ENCODE measurements at regions not wholly inside any gene's neighbourhood (a gene's known extent, or its start where the extent isn't known, plus 50 kb on each side); places are given as distances from the start of the nearest gene placed in this dataset.
"Not testable (repeated sequence)": the region's sequence is repeated elsewhere in the genome, so short reads cannot be mapped to it uniquely, and the experiment has no call there.

DNA sequence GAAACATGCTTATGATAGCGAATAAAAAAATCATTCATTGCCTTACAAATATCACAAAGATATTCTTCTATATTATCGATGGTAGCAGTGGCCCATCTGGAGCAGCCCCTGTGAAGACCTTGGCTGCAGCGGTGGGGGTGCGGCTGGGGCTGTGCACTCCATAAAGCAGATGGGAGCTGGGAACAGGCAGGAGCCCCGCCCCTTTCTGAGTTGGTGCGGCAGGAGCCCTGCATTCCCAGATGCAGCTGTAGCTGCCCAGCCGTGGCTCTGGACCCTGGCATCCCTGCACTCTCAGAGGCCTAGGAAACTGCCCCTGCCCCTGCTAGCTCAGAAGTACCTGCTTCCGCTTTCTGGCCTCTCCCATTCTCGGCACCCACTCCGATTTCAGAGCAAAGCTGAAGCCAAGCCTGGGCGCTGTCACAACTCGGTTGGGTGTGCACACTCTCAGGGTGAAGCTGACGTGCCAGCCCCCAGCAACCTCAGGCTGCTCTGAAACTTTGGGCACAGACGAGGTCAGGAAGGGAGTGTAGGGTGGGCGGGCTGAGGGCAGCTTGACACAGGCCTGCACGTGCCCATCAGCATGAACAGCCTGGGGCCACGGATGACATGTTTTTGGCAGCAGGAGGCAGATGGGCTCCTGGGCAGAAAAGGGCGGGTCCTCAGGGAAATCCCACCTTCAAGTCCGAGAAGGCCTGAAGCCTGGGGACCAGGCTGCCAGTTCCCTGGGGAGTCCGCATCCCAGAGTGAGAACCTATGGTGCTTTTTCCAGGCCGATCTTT, 1440.8 kb upstream of the ACO1 start:
- no peak for DNase-seq

DNA sequence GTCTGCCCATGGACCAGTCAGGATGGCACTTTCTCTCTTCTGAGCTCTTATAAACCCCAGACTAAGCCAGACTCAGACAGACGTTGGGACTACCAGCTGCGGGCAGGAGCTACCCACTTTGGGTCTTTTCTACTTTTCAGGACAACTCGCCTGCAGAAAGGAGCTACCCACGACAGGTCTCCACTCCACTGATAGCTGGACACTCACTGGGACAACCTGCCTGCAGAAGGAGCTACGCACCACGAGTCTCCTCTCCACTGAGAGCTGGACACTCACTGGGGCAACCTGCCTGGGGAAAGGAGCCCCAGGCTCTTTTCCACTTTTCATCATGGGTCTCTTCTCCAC, 1440.2 kb upstream of the ACO1 start:
- no peak for DNase-seq

DNA sequence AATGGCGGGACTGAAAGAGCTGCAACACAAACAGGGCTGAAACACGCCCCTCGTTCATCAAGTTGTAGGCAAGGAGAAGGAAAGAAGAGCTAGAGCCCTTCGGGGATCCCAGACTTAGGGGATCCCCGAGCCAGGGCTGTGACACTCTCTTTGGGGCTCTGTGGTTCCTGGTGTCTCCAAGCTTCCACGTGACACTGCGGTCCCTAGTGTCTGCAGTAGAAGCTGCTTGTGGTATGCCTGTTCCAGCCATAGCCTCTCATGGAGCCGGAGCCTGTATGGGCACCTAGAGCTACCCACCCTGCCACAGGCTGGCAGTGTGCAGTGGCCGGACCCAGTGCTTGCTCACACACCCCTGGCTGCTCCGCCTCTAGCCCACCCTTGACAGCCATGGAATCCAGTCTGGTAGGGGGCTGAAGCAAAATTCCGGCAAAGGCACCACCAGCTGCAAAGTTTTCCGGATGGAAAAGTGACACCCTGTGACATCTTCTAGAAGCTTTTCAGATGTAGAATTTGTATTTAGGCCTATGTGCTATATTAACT, 1439.6 kb upstream of the ACO1 start:
- no peak for DNase-seq

DNA sequence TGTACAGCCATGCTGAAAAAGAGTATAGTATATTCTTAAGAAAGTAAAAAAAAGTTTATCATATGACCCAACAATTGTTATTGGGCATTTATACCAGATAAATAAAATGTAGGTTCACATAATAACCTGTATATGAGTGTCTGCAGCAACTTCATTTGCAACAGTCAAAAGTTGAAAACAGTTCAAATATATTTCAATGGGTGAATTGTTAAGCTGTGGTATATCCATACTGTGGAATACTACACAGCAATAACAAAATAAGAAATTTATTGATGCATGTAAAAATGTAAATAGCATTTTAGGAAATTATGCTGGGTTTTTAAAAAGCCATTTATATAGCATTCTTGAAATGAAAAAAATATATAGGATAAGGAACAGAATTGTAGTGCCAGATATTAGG, 1420.1 kb upstream of the ACO1 start:
- DNase-seq = no peak

DNA sequence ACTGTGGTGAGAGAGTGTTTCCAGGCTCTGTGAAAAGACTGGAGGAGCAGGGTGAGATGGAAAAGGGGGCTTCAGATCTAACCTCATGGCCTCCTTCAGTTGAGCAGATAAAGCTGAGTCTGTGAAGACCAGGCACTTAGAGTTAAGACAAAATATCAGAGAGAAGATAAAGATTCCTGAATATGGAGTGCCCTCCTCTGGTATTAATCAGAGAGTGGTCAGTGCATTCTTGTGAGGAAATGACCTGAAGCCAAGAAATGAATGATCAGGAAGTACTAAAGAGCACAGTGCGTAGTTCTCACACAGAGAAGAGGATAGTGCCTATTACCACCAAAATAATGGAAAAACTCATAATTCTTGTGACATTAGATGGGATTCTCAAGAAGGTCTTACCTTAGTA, 1417.0 kb upstream of the ACO1 start:
- DNase-seq = no peak

DNA sequence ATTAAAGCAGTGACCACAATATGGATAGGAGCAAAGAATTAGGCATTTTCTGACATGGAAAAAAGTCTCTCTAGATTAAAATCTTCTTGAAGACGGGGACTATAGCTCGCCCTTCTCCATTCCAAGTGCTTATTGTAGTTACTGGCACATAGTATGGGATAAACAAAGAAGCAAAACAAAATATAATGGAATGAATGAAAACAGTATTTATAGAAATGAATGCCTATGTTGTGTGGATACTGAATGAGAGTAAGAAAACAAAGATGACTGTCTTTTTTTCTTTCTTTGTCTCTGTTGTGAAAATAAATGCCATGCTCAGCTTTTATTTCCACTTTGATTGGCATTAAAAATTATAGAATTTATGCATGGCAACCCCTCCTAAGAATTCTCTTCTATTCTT, 1414.3 kb upstream of the ACO1 start:
- no peak for DNase-seq

DNA sequence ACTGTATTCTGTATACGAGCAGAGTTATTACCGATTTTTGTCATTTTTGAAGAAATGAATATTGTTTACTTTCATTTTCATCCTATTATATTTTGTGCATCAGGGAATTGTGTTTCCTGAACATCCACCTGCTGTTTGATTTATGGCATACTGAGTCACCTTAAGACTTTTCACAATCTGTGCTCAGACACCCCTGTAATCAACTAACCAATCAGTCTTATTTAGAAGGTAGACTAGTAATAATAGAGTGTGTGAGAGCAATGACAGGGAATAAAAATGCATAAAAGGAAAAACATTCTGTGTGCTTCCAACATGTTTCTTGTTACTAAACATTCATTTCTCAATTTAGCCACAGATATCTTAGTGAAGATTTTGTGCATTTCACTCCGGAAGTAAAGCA, 1413.6 kb upstream of the ACO1 start:
- no peak for DNase-seq

DNA sequence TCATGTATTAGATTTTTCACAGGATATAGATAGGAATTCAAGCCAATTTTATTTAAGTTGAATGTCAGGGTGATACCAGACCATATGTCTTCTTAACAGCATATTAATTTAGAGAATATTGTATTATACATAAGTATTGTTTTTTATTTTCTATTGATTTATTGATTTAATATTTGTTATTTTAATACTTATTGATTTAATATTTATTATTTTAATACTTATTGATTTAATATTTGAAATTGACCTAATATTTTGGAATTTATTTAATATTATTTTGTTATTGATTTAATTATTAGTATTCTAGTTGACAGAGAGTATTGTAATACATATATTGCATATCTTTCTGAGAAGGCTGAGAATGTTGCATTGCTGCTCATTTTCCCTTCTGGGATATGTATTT, 1411.8 kb upstream of the ACO1 start:
- DNase-seq = no peak

DNA sequence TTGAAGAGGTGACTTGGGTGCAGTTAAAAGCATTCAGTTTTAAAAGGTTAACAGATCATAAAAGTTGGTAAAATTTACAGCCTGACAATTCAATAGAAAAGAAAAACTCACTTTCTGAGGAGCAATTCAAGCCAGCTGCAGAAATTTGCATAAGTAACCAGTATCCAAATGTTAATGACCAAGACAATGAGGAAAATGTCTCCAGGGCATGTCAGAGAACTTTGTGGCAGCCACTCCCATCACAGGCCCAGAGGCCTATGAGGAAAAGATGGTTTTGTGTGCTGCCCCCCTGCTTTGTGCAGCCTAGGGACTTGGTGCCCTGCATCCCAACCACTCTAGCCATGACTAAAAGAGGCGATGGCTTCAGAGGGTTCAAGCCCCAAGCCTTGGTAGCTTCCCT, 1406.5 kb upstream of the ACO1 start:
- DNase-seq = no peak

DNA sequence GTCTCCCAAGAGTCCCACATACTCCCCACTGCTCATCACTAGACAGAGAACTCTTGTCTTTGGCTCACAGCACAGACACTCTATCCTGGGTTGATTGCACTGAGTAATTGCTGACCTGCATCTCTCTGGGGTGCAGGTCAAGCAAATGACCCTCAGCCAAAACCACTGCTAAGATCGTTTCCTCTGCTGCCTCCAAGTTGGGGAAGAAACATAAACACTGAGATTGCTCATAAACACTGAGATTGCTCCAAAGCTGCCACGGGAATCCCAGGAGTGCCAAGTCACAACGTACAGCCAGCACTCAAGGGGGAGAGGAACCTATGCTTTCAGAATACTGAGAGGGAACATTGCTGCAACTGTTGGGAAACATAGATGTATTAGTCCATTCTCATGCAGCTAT, 1402.1 kb upstream of the ACO1 start:
- no peak for DNase-seq

DNA sequence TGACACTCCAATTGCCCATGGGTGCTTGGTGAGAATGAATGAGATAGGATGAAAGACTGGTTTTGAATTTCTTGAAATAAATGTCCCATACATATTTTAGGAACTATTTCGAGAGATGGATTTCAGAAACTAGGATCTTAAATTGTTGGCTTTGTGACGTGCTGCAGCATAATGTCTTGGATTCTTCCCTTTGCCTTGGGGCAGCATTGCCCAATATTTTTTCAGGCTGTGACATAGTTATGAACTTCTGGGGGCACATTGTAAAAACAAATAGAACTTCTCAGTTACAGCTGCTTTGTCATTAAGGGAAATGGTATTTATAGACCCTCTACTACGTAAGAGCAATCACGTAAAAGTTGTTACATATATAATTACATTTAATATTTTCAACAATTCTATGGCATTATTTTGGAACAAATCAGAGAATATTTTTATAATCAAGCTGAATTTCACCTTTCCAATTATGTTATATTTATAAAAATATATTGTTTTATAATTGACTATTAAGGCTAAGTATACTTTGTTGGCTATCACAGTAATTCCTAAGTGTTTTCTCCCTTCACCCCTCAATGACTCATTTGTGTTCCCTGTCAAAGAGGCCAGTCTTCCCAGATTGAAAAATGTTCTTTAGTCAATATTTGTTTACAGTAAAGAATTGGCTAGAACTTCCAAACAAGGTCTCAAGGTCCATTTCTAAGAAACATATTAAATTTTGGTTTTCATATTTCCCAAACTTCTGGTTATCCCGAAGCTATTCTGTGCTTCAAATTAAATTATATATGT, 1388.3 kb upstream of the ACO1 start:
- DNase-seq = no peak

DNA sequence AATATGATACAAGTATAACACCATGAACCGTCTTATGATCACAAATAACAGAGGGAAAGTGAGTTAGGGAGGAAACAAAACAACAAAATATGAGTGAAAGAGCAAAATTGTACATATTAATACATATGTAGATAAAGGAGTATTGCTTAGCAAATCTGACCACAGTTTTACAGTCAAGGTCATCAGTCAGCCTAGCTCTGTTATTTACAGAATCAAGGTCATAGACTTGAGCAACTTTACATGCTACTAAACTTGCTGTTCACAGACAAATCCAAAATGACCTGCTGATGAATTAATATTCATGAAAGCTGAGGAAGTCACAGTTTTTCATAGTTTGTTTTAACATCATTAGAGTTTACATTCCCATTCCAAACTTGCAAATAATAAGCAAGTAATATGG, 1387.7 kb upstream of the ACO1 start:
- no peak for DNase-seq

DNA sequence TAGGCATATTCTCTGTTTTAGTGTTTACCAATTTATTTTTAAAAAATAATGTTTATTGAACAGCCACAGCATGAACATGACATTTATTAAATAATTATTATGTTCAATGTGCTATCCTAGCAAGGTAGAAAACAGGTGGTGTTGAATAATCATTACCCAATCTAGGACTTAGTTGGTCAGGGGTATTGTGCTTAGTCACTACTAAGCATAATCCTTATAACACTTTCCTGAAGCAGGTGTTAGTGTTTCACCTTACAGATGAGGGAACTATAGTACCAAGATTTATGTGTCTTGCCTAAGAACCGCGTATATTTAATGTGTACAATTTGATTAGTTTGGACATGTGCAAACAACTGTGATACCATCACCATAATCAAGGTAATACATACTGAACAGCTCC, 1387.2 kb upstream of the ACO1 start:
- DNase-seq = no peak

DNA sequence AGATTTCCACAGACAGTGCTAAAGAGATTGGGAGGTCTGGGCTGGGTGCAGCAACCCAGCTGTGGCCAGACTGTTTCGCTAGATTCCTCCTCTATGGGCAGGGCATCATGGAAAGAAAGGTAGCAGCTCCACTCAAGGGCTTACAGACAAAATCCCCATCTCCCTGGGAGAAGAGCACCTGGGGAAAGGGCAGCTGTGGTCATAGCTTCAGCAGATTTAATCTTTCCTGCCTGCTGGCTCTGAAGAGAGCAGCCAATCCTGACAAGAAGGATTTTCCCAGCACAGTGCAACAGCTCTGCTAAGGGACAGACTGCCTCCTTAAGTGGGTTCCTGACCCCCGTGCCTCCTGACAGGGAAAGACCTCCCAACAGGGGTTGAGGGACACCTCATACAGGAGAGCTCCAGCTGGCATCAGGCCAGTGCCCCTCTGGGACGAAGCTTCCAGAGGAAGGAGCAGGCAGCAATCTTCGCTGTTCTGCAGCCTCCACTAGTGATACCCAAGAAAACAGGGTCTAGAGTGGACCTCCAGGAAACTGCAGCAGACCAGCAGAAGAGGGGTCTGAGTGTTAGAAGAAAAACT, 1379.3 kb upstream of the ACO1 start:
- DNase-seq = no peak

DNA sequence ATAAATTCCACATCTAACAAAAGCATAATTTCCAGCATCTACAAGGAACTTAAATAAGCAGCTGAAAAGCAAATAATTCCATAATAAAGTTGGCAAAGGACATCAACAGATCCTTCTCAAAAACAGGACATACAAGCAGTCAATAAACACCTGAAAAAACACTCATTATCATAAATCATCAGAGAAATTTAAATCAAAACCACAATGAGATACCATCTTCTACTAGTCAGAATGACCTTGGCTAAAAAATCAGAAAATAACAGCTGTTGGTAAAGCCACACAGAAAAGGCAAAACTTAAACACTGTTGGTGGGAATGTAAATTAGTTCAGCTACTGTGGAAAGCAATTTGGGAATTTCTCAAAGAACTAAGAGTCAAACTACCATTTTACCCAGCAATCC, 1371.1 kb upstream of the ACO1 start:
- no peak for DNase-seq

DNA sequence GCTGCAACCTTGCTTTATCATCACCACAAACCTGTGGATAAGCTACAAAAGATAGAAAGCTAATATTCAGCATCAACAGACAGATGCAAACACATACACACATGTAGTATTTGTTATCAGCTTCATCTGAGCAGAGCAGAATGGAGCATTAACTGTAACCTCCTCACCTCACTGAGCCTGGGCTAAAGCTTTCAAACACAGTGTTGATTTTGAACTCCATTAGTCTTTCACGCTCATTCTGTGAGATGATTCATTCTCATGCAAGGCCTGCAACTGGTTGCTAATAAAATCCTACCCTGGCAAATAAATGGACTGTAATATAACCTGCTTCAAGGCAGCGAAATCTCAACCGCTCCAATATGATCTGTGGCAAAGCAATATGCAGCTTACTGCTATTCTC, 1360.6 kb upstream of the ACO1 start:
- no peak for DNase-seq

DNA sequence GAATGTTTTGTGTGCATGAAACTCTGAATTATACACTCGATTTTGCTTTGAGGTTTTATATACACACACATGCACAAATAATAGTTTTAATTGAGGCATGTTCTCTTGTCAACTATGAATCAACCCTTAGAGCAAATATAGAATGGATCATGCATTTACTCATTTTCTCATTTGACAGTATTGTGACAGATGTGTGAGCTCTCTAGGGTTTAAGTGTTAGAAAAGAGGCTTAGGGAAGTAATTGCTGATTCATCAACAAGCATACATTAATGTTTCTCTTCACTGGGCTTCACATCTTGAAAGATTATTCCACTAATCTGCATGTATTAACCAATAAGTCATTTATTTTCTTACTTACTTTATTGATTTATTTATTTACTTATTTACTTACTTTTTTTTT, 1356.8 kb upstream of the ACO1 start:
- DNase-seq = no peak

DNA sequence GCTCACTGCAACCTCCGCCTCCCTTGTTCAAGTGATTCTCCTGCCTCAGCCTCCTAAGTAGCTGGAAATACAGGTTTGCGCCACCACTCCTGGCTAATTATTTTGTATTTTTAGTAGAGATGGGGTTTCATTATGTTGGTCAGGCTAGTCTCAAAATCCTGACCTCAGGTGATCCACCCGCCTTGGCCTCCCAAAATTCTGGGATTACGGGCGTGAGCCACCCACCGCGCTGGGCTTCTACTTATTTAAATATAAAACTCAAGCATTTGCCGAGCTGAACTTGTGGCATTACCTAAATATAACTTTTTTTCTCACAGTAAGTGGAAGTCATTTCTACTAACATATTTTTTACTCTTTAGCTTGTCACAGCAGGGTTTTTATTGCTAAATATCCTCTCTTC, 1356.3 kb upstream of the ACO1 start:
- DNase-seq = no peak

DNA sequence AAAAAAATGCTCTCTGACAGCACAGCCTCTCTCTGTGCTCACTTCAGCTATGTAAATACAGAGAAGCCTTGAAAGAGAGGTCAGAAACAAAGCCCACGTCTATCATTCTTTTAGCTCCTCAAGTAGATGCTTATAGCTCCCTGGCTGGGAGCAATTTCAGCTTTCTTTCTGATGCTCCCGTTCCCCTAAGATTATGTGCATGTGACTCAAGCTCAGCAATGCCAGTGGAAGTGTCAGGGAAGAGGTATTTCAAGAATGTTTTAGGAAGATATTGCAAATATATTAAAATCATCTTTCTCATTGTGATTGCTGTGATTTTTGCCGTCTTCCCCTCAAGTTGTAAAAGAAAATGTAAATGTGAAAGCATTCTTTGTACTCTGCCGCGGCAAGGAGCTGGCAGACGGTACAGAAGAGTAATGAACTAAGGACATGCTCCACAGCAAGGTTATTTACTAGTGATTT, 1353.7 kb upstream of the ACO1 start:
- DNase-seq = no peak

DNA sequence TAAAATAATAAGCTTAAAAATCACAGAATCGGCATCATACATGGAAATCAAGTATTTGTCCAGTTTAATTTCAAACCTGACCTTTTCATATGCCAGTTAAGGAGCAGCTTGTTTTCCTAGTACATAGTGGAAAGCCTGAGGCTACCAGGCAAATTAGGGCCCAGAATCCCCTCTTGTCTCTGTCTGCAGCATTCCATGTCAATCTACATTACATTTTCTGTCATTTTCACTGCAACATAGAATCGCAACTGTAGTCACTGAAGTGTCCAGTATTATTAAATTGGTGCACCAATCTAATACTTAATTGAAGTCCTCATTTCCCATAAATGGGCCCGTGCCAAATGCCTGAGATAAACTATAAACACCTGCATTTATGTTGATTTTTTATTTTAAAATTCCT, 1352.2 kb upstream of the ACO1 start:
- no peak for DNase-seq

DNA sequence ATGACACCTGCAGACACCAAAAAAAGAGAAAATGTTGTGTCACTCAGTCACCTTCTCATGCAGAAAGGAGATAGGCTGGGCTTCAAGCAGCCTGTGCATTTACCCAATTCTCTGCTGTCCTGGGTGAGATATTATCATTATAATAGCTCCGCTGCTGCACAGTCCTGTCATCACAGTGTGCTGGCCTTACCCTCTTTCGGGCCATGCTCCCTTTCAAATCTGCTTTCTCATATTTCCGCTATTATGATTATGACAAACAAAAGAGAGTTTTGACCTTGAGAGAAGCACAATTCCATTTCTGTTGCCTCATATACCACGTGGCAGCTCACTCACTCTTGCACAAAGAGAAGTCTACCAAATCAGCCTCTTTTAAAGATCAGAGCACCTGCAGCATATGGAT, 1350.1 kb upstream of the ACO1 start:
- no peak for DNase-seq

DNA sequence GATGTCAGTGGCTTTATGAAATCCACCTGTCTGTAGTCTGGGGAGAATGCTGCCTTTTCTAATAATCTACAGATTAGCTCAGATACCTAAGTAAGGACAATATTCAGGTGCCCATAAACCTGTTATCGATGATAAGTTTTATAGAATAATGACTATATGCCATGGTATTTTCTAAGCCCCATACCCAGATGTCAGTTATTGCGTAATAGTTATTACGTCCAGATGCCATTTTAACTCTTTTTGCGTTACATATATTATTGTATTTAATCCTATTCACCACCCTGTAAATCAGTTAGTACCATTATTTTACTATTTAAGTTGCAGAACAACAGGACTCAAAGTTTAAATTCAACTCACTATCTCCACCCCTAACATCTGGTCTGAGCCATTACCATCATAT, 1343.9 kb upstream of the ACO1 start:
- DNase-seq = no peak

DNA sequence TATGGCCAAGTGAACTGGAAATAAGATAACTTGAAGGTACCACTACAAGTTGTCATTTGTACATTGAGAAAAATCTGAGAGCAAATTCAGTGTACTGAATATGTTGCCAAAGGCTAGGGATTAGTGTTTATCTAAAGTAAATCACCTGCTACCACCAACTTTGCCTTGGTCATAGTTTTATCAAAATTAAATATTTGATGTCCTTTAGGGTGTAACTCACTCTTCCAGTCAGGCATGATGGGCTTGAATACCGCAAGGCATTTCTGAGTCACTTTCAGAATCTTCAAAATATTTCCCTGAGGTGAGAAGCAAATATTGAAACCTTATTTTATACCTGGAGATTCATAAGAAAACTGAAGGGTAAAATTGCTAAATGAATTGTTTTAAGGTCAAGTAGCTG, 1338.6 kb upstream of the ACO1 start:
- no peak for DNase-seq

DNA sequence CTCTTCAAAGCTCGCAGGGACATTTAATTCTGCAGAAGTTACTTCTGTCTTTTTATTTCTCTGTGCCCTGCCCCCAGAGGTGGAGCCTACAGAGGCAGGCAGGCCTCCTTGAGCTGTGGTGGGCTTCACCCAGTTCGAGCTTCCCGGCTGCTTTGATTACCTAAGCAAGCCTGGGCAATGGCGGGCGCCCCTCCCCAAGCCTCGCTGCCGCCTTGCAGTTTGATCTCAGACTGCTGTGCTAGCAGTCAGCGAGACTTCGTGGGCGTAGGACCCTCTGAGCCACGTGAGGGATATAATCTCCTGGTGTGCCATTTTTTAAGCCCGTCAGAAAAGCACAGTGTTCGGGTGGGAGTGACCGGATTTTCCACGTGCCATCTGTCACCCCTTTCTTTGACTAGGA, 1322.9 kb upstream of the ACO1 start:
- DNase-seq = not testable (repeated sequence)
